HG03442 (cell line): ENCODE measurements at regions not wholly inside any gene's neighbourhood (a gene's known extent, or its start where the extent isn't known, plus 50 kb on each side); places are given as distances from the start of the nearest gene placed in this dataset.

ENCODE experiments used
- ATAC-seq: cut with Tn5 transposase; IDR thresholded peaks from one replicate; pipeline ENCODE4 v1.9.1; 2021; ENCODE audit warnings: mild to moderate bottlenecking, moderate library complexity; ENCODE audit not compliant: unreplicated experiment

DNA sequence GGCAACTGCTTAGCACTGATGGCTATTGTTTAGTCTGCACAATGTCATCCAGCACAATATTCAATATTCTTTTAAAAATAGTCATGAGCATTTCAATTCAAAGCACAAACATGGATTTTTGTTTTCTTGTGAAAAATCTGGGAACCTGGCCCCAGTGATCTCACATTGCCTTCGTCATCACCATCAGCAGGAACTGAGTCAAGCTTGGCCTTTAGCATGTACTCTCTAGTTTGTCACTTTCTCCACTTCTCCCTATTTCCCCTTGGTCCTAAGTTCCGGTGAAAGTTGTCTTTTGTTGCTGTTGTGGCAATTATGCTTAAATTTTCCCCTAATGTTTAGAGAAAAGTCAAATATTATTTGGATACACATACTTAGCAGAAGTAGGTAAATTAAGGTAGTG, 252.9 kb upstream of the SORCS1 start:
- ATAC-seq: no peak

DNA sequence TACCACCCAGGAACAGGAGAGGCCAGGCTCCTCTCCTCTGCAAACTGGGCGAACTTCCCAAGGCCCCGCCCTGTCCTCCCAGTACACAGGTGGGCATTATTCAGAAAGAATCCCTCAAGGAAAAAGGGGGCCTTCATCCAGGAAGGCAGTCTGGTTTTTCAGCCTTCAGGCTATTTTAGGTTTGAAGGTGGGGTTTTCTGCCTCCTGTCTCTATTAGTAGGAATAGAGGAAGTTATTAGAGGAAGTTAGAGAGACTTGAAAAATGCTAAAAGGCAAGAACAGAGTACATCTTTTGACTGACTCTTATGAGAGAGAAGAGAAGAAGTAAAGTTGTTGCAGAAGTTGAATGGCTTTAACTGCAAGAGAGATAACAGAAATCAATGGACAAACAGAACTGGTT, 250.9 kb upstream of the SORCS1 start:
- no peak for ATAC-seq

DNA sequence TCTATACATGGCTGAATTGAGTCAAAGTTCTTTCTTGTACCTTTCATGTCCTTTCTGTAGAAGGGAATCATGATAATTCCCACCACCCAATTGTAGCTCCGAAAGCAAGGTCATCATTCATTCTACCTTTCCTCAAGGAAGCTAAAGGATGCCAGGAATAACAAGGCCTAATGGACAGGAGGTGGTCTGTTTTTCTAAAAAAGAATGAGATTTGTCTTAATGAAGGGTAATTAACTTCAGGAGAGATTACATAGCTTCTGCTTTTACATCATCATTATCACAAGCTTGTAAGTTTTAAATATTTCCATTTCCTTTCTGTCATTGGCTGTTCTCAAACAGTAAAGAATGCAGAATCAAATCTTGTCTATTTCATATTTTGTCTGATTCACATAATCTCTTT, 249.5 kb upstream of the SORCS1 start:
- ATAC-seq: no peak

DNA sequence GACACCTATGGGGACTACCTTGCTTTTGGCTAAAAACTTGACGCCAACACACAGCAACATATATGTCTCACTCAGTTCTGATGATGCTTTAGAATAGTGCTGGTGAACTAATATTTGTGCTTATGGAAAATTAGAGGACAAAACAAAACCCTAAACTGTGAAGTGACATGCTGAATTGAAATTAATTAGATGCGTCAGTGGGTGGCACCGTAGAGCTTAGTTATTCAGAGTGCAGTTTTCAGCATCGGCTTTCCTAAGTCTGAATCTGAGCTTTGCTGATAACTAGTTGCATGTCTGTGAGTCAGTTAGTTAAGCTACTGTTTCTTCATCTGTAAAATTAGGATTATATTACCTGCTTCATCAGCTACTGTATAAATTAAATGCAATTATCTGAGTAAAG, 245.0 kb upstream of the SORCS1 start:
- no peak for ATAC-seq

DNA sequence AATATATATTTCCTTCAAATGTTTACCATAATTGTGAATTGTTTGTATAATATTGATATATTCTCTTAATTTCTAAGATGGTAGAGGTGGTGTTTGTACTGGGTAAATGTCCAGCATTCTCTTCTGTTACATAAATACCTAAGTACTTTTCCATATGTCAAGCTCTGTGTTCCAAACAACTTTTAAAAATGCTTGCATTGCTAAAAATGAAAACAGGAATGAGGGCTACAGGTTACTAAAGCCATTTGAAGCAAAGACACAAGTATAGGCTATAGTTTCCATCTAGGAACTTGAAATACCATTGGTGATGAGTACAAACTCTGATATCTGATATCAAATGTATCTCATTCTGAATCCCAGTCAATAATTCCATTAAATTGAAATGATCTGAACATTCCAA, 233.6 kb upstream of the SORCS1 start:
- no peak for ATAC-seq

DNA sequence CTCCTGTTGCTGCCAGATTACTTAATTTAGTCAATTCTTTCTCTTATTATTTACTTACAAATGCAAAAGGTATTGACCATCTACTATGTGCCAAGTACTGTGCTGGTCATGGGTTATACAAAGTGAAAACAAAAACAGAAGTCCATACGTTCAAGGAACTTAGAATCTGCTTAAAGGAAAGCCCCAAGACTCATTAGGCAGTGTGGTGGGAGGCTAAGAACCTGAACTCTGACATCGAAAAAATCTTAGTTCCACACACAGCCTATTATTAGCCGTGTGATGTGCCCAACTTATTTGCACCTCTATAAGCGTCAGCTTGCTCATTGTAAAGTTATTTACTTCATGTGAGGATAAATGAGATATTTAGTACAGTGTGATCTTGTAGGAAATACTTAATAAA, 227.4 kb upstream of the SORCS1 start:
- no peak for ATAC-seq

DNA sequence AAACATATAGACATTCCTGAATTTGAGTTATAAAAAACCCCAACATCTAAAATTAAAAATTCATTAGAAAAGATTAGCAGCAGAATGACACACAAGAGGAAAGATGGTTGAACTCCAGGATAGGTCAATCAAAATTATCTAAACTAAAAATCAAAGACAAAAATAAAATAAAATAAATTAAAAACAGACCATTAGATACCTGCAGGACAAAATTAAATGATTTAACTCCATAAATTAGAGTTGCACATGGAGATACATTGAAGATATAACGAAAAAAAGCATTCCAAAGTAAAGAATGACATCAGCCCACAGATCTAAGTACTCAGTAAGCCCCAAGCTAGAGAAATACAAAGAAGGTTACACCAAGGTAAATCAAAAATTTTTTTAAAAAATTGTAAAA, 226.1 kb upstream of the SORCS1 start:
- ATAC-seq: no peak

DNA sequence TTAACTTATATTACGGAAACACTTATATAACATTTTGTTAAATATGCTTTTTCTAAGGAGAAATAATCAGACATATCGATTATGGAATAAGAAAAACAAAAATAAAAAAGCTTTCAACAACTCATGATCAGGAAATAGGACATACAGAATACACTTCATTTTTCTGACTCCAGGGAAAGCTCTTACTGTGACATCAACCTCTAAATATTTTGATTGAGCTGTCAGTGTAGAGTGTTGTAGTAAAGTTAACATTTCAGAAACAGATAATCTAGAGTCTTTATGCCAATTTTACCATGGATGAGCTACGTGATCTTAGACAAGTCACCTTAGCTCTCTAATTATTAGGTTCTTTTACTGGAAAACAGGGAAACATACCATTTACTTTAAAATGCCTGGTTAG, 218.9 kb upstream of the SORCS1 start:
- no peak for ATAC-seq

DNA sequence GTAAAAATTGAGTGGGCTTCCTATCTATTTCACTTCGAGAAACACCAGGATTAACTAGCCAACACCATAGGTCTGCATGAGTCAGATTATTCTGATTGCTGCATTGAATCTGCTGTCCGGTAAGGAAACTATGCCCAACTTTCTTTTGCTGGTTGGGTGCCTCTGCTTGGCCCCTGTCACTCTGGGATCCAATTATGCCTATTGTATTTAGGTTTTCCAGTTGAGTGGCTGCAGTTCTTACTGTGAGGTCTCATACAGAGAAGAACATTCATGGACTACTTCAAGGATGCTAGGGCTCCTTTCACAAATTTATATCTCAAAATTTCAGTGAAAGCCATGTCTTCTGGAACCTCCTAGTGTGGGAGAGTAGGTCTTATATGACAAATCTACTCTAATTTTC, 215.1 kb upstream of the SORCS1 start:
- no peak for ATAC-seq

DNA sequence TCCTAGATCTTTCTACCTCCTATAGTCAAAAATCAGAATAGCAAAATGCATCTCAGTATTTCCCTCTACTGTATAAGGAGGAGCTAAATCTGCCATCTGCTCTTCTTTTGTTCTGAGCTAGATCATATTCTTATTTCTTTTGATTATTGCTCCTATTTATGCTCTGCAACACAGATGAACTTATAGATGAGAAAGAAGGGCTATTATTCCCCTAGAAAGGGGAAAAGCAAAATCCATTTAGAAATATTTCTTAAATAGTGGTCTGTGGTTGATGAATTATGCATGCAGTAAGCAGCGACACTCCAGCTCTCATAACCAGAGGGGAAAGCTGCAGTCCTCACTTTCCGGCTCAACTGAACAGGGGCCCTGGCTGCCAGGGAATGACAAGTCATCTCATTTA, 207.3 kb upstream of the SORCS1 start:
- no peak for ATAC-seq

DNA sequence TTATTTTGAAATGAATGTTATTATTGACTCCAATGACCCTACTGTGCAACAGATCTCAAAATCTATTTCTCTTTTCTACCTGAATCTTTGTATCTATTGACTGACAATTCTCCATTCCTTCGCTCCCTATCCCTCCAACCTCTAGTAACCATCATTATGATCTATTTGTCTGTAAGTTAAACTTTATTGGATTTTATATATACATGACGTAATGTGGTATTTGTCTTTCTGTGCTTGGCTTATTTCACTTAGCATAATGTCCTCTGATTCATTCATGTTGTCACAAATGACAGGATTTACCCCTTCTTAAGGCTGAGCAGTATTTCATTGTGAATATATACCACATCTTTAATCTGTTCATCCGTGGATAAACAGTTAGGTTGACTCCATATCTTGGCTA, 200.4 kb upstream of the SORCS1 start:
- no peak for ATAC-seq

DNA sequence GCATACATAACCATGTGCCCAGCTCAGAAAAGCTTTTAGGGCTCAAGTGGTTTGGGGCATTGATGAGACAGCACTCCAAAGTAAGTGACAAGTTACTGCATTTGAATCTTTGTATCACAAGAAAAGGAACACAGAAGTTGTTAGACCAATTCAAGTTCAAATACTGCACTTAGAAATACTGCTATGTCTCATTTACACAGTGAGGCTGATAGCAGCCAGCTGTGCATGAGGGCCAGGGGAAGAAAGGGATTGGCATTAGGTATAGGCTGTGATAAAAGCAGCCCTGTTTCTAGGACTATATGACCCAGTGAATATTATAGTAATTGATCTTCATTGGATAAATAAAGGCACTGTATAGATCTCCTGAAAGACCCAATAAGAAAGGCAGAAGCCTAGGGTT, 197.8 kb upstream of the SORCS1 start:
- no peak for ATAC-seq

DNA sequence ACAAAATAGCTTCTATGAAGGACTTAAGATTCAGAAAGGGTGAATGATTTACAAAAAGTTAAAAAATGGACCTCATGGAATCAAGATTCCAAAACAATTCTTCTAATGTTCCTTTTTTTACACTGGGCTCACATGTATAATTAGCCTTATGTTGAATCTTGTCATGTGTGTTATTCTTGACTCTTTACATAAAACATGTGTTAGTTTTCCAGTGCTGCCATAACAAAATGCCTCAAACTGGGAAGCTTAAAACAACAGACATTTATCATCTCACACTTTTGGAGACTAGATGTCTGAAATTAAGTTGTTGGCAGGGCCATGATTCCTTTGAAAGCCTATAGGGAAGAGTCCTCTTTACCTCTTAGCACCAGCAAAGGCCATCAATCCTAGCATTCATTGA, 192.5 kb upstream of the SORCS1 start:
- ATAC-seq: no peak

DNA sequence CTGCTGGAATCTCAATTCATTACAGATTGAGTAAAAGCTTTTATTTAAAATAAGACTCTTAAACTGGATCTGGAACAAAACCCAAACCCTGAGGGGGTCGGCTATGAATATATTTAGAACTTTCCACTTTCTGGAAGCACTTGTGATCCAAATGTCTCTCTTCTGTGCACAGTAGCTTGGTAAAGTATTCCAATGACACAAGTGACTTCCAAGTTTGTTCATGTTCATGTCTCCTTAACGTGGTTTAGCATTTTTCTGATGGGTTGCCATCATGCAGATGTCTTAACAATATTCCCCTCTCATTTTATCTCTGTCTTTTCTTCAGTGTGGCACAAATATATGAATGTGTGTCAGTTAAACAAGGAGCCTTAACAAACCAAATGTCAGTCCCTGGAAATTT, 191.9 kb upstream of the SORCS1 start:
- no peak for ATAC-seq

DNA sequence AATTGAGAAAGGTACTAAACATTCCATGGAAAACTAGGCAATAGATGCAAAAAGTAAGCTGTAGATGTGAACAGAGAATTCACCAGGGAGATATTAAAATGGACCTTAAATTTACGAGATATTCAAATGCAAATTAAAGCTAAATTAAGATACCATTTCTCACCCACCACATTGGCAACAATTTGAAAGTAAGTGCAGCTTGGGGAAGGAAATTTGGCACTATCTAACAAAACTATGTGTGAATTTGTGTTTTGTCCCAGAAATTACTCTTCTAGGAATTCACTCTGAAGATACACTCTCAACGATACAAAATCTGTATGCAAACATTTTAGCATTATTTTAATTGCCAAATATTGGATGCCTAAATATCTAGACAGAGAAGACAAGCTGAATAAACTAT, 178.2 kb upstream of the SORCS1 start:
- no peak for ATAC-seq

DNA sequence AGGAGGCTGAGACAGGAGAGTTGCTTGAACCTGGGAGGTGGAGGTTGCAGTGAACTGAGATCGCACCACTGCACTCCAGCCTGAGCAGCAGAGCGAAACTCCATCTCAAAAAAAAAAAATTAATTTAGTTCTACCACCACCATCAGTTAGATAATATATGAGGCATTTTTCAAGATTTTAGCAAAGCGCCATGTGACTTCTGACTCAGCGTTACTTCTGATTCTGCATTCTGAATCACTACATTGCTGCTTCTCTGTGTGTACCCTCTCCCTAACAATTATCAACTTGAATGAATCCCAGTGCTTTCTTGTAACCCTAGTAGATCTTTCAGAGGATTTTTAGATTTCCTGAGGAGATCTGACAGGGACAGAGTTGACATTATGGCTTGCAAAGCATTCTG, 176.8 kb upstream of the SORCS1 start:
- no peak for ATAC-seq

DNA sequence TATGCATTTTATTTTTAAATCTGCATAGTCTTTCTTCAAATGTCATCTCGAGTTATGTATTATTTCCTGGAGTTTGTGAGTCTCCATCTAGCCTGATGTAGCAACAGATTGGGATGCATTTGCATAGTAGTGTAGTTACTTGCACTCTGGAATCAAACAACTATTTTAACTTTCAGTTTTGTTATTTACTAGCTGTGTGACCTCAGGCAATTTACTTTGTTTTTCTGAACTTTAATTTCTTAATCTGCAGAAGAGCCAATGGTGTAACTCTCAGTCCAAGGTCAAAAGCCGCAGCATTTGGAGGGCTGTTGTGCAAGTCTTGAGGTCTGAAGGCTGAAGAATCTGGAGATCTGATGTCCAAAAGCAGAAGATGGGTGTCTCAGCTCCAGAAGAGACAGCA, 175.8 kb upstream of the SORCS1 start:
- ATAC-seq: no peak

DNA sequence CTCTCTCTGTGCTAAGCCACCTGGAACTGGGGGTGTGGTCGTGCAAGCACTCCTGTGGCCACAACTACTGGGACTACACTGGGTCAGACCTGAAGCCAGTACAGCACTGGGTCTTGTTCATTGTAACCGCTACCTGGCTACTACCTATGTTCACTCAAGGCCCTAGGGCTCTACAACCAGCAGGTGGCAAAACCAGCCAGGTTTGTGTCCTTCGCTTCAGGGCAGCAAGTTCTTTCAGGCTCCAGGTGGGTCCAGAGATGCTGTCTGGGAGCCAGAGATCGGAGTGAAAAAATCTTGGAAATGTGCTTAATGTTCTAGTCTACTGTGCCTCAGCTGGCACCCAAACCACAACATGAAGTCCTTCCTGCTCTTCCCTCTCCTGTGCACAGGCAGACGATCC, 171.6 kb upstream of the SORCS1 start:
- ATAC-seq: no peak

DNA sequence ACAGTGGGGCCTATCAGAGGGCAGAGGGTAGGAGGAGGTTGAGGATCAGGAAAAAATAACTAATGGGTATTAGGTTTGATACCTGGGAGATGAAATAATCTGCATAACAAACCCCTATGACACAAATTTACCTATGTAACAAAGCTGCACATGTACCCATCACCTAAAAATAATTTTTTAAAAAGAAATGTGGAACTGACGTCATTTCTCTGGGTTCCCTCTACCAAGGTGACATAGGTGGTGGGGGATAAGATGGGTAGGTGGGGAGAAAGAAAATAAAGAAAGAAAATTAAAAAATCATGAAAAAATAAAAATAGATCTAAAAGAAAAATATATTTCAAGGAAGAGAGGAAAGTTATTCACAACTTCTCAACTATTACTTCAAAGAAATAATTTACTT, 153.1 kb upstream of the SORCS1 start:
- no peak for ATAC-seq

DNA sequence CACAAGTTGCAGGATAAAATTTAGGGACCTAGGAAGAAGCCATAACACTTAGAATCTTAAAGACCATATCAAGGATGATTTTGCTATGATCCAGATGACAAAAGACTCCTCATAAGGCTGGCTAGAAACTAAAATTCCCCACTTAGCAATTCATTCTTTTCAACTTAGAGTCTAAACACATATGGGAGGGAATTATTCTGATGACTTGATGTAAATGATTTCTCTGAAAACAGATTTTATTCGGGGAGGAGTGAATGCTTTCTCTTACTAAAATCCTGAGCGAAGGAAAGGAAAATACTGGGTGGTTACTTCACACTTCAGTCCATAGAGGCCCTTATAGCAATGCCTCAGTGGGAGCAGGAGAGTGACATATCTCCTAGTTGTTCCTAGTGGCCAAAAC, 138.7 kb upstream of the SORCS1 start:
- ATAC-seq: no peak

DNA sequence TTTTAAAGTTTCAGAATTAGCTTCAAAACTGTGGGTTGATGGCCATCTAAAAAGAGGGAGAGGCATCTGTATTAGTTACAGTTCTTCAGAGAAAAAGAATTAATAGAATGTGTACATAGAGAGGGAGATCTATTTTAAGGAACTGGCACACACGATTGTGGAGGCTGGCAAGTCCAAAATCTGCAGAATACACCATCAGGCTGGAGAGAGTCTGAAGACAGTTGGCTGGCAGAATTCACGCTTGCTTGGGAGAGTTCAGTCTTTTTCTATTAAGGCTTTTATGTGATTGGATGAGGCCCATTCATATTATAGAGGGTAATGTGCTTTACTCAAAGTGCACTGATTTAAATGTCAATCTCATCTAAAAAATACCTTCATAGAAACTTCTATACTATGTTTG, 135.1 kb upstream of the SORCS1 start:
- ATAC-seq: no peak

DNA sequence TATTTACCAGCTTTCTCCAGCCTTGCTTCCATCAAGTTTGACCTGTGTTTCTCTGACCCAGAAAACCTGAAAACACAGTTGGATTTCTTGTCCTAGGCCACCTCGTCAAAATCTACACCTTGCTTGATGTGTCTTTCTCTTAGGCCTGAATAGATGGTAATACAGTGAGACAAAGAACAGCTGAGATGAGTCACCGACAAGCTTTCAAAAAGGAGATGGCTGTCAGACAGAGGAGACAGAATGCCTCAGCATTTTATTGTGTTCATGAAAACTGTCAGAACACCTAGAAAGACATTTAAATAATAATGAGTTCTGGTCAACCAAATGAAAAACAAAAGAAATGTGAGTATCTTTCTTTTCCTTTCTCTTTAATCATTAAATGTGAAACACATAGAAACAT, 119.7 kb upstream of the SORCS1 start:
- ATAC-seq: no peak

DNA sequence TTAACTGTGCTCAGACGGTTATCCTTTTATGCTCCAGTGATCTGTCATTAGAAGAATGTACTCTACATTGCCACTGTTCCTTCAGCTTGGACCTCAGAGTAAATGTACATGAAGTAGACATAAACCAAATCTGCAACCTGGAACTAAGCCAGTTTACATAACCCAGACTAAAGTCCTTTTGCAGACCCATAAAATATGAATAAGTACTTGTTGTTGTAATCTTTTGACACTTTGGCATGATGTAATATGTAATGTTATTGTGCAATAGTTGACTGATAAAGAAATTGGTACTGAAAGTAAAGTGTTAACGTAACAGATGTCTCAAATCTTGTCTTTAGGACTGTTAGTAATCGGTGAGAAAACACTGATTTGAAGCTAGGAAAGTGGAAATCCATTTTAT, 115.8 kb upstream of the SORCS1 start:
- ATAC-seq: no peak

DNA sequence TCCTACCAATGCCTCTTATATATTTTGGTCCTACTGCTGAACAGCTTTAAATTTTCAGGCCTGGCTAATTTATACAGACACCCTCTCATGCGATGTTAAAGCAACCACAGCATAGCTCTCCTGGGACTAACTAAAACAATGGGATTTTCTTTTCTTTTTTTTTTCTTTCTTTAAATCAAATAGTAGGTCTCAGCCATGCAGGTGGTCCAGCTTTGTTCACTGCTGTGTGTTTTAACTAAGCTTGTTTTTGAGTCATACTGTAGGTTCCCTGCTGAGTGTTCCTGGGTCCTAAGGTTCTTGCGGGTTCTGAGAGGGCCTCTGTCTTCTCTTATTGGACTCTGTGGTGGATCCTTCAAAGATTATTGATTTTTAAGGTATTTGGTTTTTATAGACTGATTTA, 113.1 kb upstream of the SORCS1 start:
- no peak for ATAC-seq
